Trophoblast cell (in vitro differentiated cells and primary cell): ENCODE measurements at regions not wholly inside any gene's neighbourhood (a gene's known extent, or its start where the extent isn't known, plus 50 kb on each side); places are given as distances from the start of the nearest gene placed in this dataset.

ENCODE experiments used
- DNase-seq, 2 donors: peaks; one replicate each; pipeline ENCODE4 v3.0.0-alpha.2; 2016
- H2AFZ ChIP-seq: 2 replicates; pipeline ENCODE4 v1.6.1; 2013; ENCODE audit warnings: low read length, moderate library complexity, mild to moderate bottlenecking; ENCODE audit not compliant: insufficient read depth, poor library complexity
- H2AK5ac ChIP-seq: 2 replicates; pipeline ENCODE4 v1.6.1; 2013; ENCODE audit warnings: mild to moderate bottlenecking, low read length
- H2BK120ac ChIP-seq: 2 replicates; pipeline ENCODE4 v1.6.1; 2013; ENCODE audit warnings: low read length, mild to moderate bottlenecking, moderate library complexity; ENCODE audit not compliant: insufficient read depth, poor library complexity
- H2BK12ac ChIP-seq: 2 replicates; pipeline ENCODE4 v1.6.1; 2013; ENCODE audit warnings: mild to moderate bottlenecking, low read length, moderate library complexity
- H2BK5ac ChIP-seq: 2 replicates; pipeline ENCODE4 v1.6.1; 2013; ENCODE audit warnings: low read length, low read depth, moderate library complexity, mild to moderate bottlenecking; ENCODE audit not compliant: poor library complexity
- H3K14ac ChIP-seq: 2 replicates; pipeline ENCODE4 v1.6.1; 2013; ENCODE audit warnings: mild to moderate bottlenecking, low read length
- H3K18ac ChIP-seq: 2 replicates; pipeline ENCODE4 v1.6.1; 2013; ENCODE audit warnings: mild to moderate bottlenecking, low read length
- H3K23ac ChIP-seq: 2 replicates; pipeline ENCODE4 v1.6.1; 2013; ENCODE audit warnings: low read length
- H3K27ac ChIP-seq: 2 replicates; pipeline ENCODE4 v1.5.1; 2013; ENCODE audit warnings: low read depth, mild to moderate bottlenecking, inconsistent platforms, low read length, moderate library complexity
- H3K27me3 ChIP-seq: 2 replicates; pipeline ENCODE4 v1.6.1; 2013; ENCODE audit warnings: inconsistent platforms, mild to moderate bottlenecking, low read length, moderate library complexity; ENCODE audit not compliant: insufficient read depth
- H3K36me3 ChIP-seq, 2 experiments: 1 replicate in 1 of 2; 2 replicates in 1 of 2; pipeline ENCODE4 v1.6.1; 2013; ENCODE audit warnings: low read length in 2 of 2, mild to moderate bottlenecking in 2 of 2, moderate library complexity in 1 of 2; ENCODE audit not compliant: insufficient read depth in 2 of 2, control insufficient read depth in 1 of 2
- H3K4ac ChIP-seq: 2 replicates; pipeline ENCODE4 v1.6.1; 2013; ENCODE audit warnings: low read depth, mild to moderate bottlenecking, low read length, moderate library complexity
- H3K4me1 ChIP-seq, 2 experiments: 1 replicate in 1 of 2; 2 replicates in 1 of 2; pipeline ENCODE4 v1.6.1; 2013; ENCODE audit warnings: low read length in 2 of 2, mild to moderate bottlenecking in 2 of 2, moderate library complexity in 1 of 2; ENCODE audit not compliant: insufficient read depth in 2 of 2, control insufficient read depth in 1 of 2
- H3K4me2 ChIP-seq: 2 replicates; pipeline ENCODE4 v1.6.1; 2013; ENCODE audit warnings: inconsistent platforms, mild to moderate bottlenecking, low read length, moderate library complexity
- H3K4me3 ChIP-seq: 2 replicates; pipeline ENCODE4 v1.5.1; 2013; ENCODE audit warnings: mild to moderate bottlenecking, low read depth, low read length, inconsistent platforms
- H3K79me1 ChIP-seq: one replicate; pipeline ENCODE4 v1.6.1; 2013; ENCODE audit warnings: low read length
- H3K79me2 ChIP-seq: 2 replicates; pipeline ENCODE4 v1.6.1; 2013; ENCODE audit warnings: low read length, mild to moderate bottlenecking; ENCODE audit not compliant: control insufficient read depth, insufficient read depth, poor library complexity
- H3K9ac ChIP-seq: 2 replicates; pipeline ENCODE4 v1.6.1; 2013; ENCODE audit warnings: mild to moderate bottlenecking, low read length
- H3K9me3 ChIP-seq: 2 replicates; pipeline ENCODE4 v1.6.1; 2013; ENCODE audit warnings: low read depth, mild to moderate bottlenecking, control low read depth, inconsistent platforms, low read length; ENCODE audit not compliant: insufficient read depth
- H4K12ac ChIP-seq: 2 replicates; pipeline ENCODE4 v1.6.1; 2013; ENCODE audit warnings: low read depth, mild to moderate bottlenecking, low read length, moderate library complexity
- H4K8ac ChIP-seq: 2 replicates; pipeline ENCODE4 v1.6.1; 2013; ENCODE audit warnings: low read depth, mild to moderate bottlenecking, low read length, moderate library complexity
- H4K91ac ChIP-seq: one replicate; pipeline ENCODE4 v1.6.1; 2013; ENCODE audit warnings: low read depth, mild to moderate bottlenecking, low read length, moderate library complexity
- WGBS: extraction: QIAGEN DNeasy Blood & Tissue Kit; methylation state at CpG from one replicate; pipeline ENCODE4 v1.1.7; 2013; ENCODE audit warnings: missing lambda C conversion rate; ENCODE audit not compliant: insufficient read length, insufficient coverage; ENCODE audit errors: extremely low coverage; 5-methylcytosine and 5-hydroxymethylcytosine counted together

DNA sequence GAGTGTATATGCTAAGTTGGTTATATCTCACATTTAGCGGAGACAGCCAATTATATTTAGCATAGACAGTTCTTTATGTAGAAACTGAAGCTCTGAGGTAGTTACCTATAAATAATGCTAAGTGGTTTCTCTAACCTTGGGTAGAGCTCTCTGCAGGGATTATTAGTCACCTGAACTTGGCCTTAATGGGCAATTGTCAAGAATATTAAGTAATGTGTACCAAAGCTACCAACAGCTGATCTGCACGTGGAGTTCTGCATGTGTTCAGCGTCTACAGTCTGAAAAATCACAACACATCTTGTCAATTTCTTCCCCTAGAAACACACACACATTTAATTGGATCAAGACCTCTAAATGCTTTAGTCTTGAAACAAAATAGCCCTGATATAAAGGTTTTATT is 740.6 kb upstream of the FAM241A start:
- H4K8ac ChIP-seq, result no peak overlapping the region
- H3K4ac ChIP-seq, result no peak overlapping the region
- H3K27ac ChIP-seq, result no peak overlapping the region
- no peaks in the 10 kb centered on the region for H3K4me1 ChIP-seq
- H3K9ac ChIP-seq, result no peak overlapping the region
- H2AFZ ChIP-seq, result no peak overlapping the region
- no peak overlapping the region for H3K14ac ChIP-seq
- no peaks in the 10 kb centered on the region for H3K79me1 ChIP-seq
- no peak overlapping the region for H2BK120ac ChIP-seq
- no peaks in the 10 kb centered on the region for H3K9me3 ChIP-seq
- no peak overlapping the region for H3K4me3 ChIP-seq
- no peak overlapping the region for H3K18ac ChIP-seq
- H2BK5ac ChIP-seq, result no peak overlapping the region
- H3K4me2 ChIP-seq, result no peak overlapping the region
- H2BK12ac ChIP-seq, result no peak overlapping the region
- no peak overlapping the region for H4K12ac ChIP-seq
- H3K23ac ChIP-seq, result no peak overlapping the region
- no peaks in the 10 kb centered on the region for H3K27me3 ChIP-seq
- DNase-seq, result no peak
- WGBS, result no CpG with 5 or more reads among the region's 3 CpGs
- H4K91ac ChIP-seq, result no peak overlapping the region
- H3K36me3 ChIP-seq, result no peaks in the 10 kb centered on the region
- no peak overlapping the region for H2AK5ac ChIP-seq
- H3K79me2 ChIP-seq, result no peaks in the 10 kb centered on the region

GRCh38 chr4:111405989-111406388 is 739.3 kb upstream of the FAM241A start:
- H2BK5ac ChIP-seq, result no peak overlapping the region
- H3K79me1 ChIP-seq, result no peaks in the 10 kb centered on the region
- H2BK120ac ChIP-seq, result no peak overlapping the region
- H3K4me3 ChIP-seq, result no peak overlapping the region
- no peak overlapping the region for H2AK5ac ChIP-seq
- no peak overlapping the region for H3K23ac ChIP-seq
- no peaks in the 10 kb centered on the region for H3K27me3 ChIP-seq
- no peak overlapping the region for H4K12ac ChIP-seq
- H3K4me2 ChIP-seq, result no peak overlapping the region
- H3K14ac ChIP-seq, result no peak overlapping the region
- no peak overlapping the region for H2BK12ac ChIP-seq
- H3K79me2 ChIP-seq, result no peaks in the 10 kb centered on the region
- H3K9ac ChIP-seq, result no peak overlapping the region
- no peak overlapping the region for H3K4ac ChIP-seq
- DNase-seq, result no peak
- H3K9me3 ChIP-seq, result no peaks in the 10 kb centered on the region
- no peak overlapping the region for H3K27ac ChIP-seq
- H2AFZ ChIP-seq, result no peak overlapping the region
- no peaks in the 10 kb centered on the region for H3K36me3 ChIP-seq
- H4K91ac ChIP-seq, result no peak overlapping the region
- H3K18ac ChIP-seq, result no peak overlapping the region
- no CpG with 5 or more reads among the region's 5 CpGs for WGBS
- H4K8ac ChIP-seq, result no peak overlapping the region
- no peaks in the 10 kb centered on the region for H3K4me1 ChIP-seq

DNA sequence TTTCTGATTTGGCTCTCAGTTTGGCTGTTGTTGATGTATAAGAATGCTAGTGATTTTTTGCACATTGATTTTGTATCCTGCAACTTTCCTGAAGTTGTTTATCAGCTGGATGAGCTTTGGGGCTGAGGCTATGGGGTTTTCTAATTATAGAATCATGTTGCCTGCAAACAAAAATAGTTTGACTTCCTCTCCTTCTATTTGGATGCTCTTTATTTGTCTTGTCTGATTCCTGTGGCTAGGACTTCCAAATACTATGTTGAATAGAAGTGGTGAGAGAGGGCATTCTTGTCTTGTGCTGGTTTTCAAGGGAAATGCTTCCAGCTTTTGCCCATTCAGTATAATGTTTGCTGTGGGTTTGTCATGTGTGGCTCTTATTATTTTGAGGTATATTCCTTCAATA is 734.7 kb upstream of the FAM241A start:
- Histone ChIP-seq H3K4me2 (no peak overlapping the region), H3K4me3 (no peak overlapping the region), H3K27ac (no peak overlapping the region), H4K12ac (no peak overlapping the region), H4K8ac (no peak overlapping the region), H3K18ac (no peak overlapping the region), H2BK120ac (no peak overlapping the region), H3K27me3 (no peaks in the 10 kb centered on the region), H3K9ac (no peak overlapping the region), H3K36me3 (no peaks in the 10 kb centered on the region), H4K91ac (no peak overlapping the region), H2BK5ac (no peak overlapping the region), H3K14ac (no peak overlapping the region), H3K23ac (no peak overlapping the region), H3K79me1 (no peaks in the 10 kb centered on the region), H3K9me3 (no peaks in the 10 kb centered on the region), H2AFZ (no peak overlapping the region), H3K79me2 (no peaks in the 10 kb centered on the region), H3K4ac (no peak overlapping the region), H3K4me1 (no peaks in the 10 kb centered on the region), H2AK5ac (no peak overlapping the region), H2BK12ac (no peak overlapping the region)
- DNase-seq, result no peak

- Histone ChIP-seq H2BK12ac (no peak overlapping the region), H4K91ac (no peak overlapping the region), H3K4me1 (no peaks in the 10 kb centered on the region), H3K23ac (no peak overlapping the region), H4K12ac (no peak overlapping the region), H2AFZ (no peak overlapping the region), H4K8ac (no peak overlapping the region), H3K27me3 (no peaks in the 10 kb centered on the region), H3K4me2 (no peak overlapping the region), H3K79me1 (no peaks in the 10 kb centered on the region), H2AK5ac (no peak overlapping the region), H3K9me3 (no peaks in the 10 kb centered on the region), H3K14ac (no peak overlapping the region), H3K36me3 (no peaks in the 10 kb centered on the region), H2BK5ac (no peak overlapping the region), H3K27ac (no peak overlapping the region), H3K4me3 (no peak overlapping the region), H3K4ac (no peak overlapping the region), H3K9ac (no peak overlapping the region), H3K18ac (no peak overlapping the region), H2BK120ac (no peak overlapping the region), H3K79me2 (no peaks in the 10 kb centered on the region)
- no peak for DNase-seq
Measured at GRCh38 chr4:111417521-111417920, 727.7 kb upstream of the FAM241A start.

DNA sequence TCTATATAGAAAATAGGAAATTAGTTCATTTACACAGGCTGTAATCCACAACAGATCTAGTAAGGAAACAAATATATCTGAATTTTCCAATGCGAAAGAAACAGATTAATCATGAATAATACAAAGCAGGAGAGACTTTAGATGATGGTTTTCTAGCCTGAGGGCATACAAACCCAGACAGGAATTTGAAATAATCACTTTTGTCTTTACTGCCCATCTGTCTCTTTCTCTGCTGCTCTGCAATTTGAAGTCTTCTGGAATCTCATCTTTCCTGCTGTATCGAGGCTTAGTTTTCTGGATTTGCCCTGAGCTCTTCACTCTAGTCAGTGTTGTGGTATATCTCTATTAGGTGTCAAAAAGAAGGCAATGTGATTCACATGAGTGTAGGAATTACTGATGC is 711.8 kb upstream of the FAM241A start:
- Histone ChIP-seq H2AFZ (no peak overlapping the region), H3K14ac (no peak overlapping the region), H3K27me3 (no peaks in the 10 kb centered on the region), H3K9ac (no peak overlapping the region), H3K36me3 (no peaks in the 10 kb centered on the region), H2BK120ac (no peak overlapping the region), H3K18ac (no peak overlapping the region), H2BK5ac (no peak overlapping the region), H4K91ac (no peak overlapping the region), H3K4me3 (no peak overlapping the region), H2AK5ac (no peak overlapping the region), H3K4me1 (no peaks in the 10 kb centered on the region), H2BK12ac (no peak overlapping the region), H3K9me3 (no peaks in the 10 kb centered on the region), H3K27ac (no peak overlapping the region), H3K79me1 (no peaks in the 10 kb centered on the region), H3K4me2 (no peak overlapping the region), H3K79me2 (no peaks in the 10 kb centered on the region), H3K23ac (no peak overlapping the region), H3K4ac (no peak overlapping the region), H4K8ac (no peak overlapping the region), H4K12ac (no peak overlapping the region)
- WGBS, result no CpG with 5 or more reads among the region's 2 CpGs
- no peak for DNase-seq
